HCT116 (cell line): ENCODE measurements at regions not wholly inside any gene's neighbourhood (a gene's known extent, or its start where the extent isn't known, plus 50 kb on each side); places are given as distances from the start of the nearest gene placed in this dataset.

Experiments used
- ATAC-seq: fragments of 200-7000 bp; cut with Tn5 transposase; 2 replicates; pipeline ENCODE4 v1.9.1; 2020; ENCODE audit warnings: mild to moderate bottlenecking, moderate library complexity
- BruUV-seq: library from RNA; stranded (reverse); fragments of 400-500 nt; replicated peaks from 2 replicates; lab custom pipeline; 2021; lab: Mats Ljungman, UMichigan
- CTCF ChIA-PET: fragments of 300-600 bp; sonication (Branson Sonifier 250); formaldehyde crosslinking; loops from one replicate; lab custom pipeline; 2021; ENCODE audit warnings: antibody characterized with exemption; lab: Charles Lee
- POLR2A ChIA-PET: fragments of 300-600, 350-600 bp; sonication (Branson Sonifier 250); formaldehyde crosslinking; loops from one replicate; lab custom pipeline; 2021; ENCODE audit warnings: antibody characterized with exemption; lab: Charles Lee
- RAD21 ChIA-PET, 2 experiments: fragments of 300-600 bp; sonication (Branson Sonifier 250); formaldehyde crosslinking; loops; one replicate each; lab custom pipeline; 2023; ENCODE audit warnings: low total read pairs in 2 of 2; ENCODE audit not compliant: uncharacterized antibody in 2 of 2, unreplicated experiment in 2 of 2, low non-redundant PET in 1 of 2; lab: Charles Lee
- DNase-seq: peaks from one replicate; pipeline ENCODE4 v3.0.0-alpha.2; 2010; ENCODE audit warnings: low read depth, low spot score
- H2AFZ ChIP-seq: fragments of 200-600 bp; shearing (Covaris generic), sonication (generic); 2 replicates; pipeline ENCODE4 v1.6.1; 2017; ENCODE audit warnings: low read depth, mixed run types, mixed read lengths, antibody characterized with exemption, low read length; ENCODE audit not compliant: poor library complexity, severe bottlenecking
- H3K27ac ChIP-seq: 2 replicates; pipeline ENCODE4 v1.5.1; 2012; ENCODE audit warnings: low read depth, low read length
- H3K27me3 ChIP-seq: fragments of 200-600 bp; sonication (generic); 2 replicates; pipeline ENCODE4 v1.6.1; 2016; ENCODE audit warnings: mixed run types, low read length, mixed read lengths; ENCODE audit not compliant: insufficient read depth
- H3K36me3 ChIP-seq, 2 experiments: fragments of 200-500 bp in 1 of 2; fragments of 200-600 bp in 1 of 2; sonication (Bioruptor generic) in 1 of 2; sonication (generic) in 1 of 2; 2 replicates each; pipeline versions ENCODE4 v1.5.1 to v1.6.1; 2014 to 2016; ENCODE audit warnings: low read length in 2 of 2, inconsistent platforms in 1 of 2, mixed read lengths in 1 of 2, mixed run types in 1 of 2; ENCODE audit not compliant: insufficient read depth in 2 of 2, control insufficient read depth in 1 of 2
- H3K4me1 ChIP-seq, 2 experiments: fragments of 200-600 bp in 1 of 2; sonication (generic) in 1 of 2; 2 replicates each; pipeline versions ENCODE4 v1.5.1 to v1.6.1; 2012 to 2017; ENCODE audit warnings: low read length in 2 of 2, inconsistent platforms in 1 of 2, mild to moderate bottlenecking in 1 of 2, mixed read lengths in 1 of 2, mixed run types in 1 of 2, moderate library complexity in 1 of 2; ENCODE audit not compliant: insufficient read depth in 2 of 2, control insufficient read depth in 1 of 2
- H3K4me2 ChIP-seq: fragments of 200-600 bp; sonication (generic); 2 replicates; pipeline ENCODE4 v1.6.1; 2017; ENCODE audit warnings: mixed run types, low read length, mixed read lengths
- H3K4me3 ChIP-seq, 2 experiments: fragments of 200-600 bp in 1 of 2; sonication (generic) in 1 of 2; replicated peaks in 1 of 2; 2 replicates each; pipeline ENCODE4 v1.5.1; 2011 to 2016; ENCODE audit warnings: low read length in 2 of 2, control low read depth in 1 of 2, low read depth in 1 of 2, mild to moderate bottlenecking in 1 of 2, mixed read lengths in 1 of 2, mixed run types in 1 of 2
- H3K79me2 ChIP-seq: fragments of 200-600 bp; sonication (generic); 2 replicates; pipeline ENCODE4 v1.6.1; 2017; ENCODE audit warnings: mild to moderate bottlenecking, mixed run types, low read length, moderate library complexity, mixed read lengths; ENCODE audit not compliant: insufficient read depth
- H3K9ac ChIP-seq: fragments of 200-600 bp; sonication (generic); 2 replicates; pipeline ENCODE4 v1.6.1; 2016; ENCODE audit warnings: low read length, mixed read lengths
- H3K9me2 ChIP-seq: fragments of 200-600 bp; sonication (generic), shearing (Covaris generic); 2 replicates; pipeline ENCODE4 v1.6.1; 2017; ENCODE audit warnings: mixed run types, mild to moderate bottlenecking, moderate library complexity; ENCODE audit not compliant: insufficient read depth
- H3K9me3 ChIP-seq, 2 experiments: fragments of 200-500 bp in 1 of 2; fragments of 200-600 bp in 1 of 2; sonication (Bioruptor generic) in 1 of 2; sonication (generic) in 1 of 2; 2 replicates each; pipeline ENCODE4 v1.6.1; 2014 to 2017; ENCODE audit warnings: low read length in 2 of 2, mixed read lengths in 2 of 2, inconsistent platforms in 1 of 2, low read depth in 1 of 2, mild to moderate bottlenecking in 1 of 2, mixed run types in 1 of 2, moderate library complexity in 1 of 2; ENCODE audit not compliant: control insufficient read depth in 1 of 2, insufficient read depth in 1 of 2
- H4K20me1 ChIP-seq: fragments of 200-600 bp; sonication (generic), shearing (Covaris generic); 2 replicates; pipeline ENCODE4 v1.6.1; 2017; ENCODE audit warnings: mixed run types, mild to moderate bottlenecking, moderate library complexity; ENCODE audit not compliant: insufficient read depth
- CEBPB ChIP-seq: IDR thresholded peaks from 2 replicates; pipeline ENCODE4 v1.6.1; 2012; ENCODE audit warnings: low read depth
- EZH2phosphoT487 ChIP-seq: fragments of 200-600 bp; IDR thresholded peaks from 2 replicates; pipeline ENCODE4 v1.6.1; 2018; ENCODE audit warnings: antibody characterized with exemption, borderline replicate concordance
- FOSL1 ChIP-seq: IDR thresholded peaks from 2 replicates; pipeline ENCODE4 v1.6.1; 2012; ENCODE audit warnings: low read depth
- JUND ChIP-seq: IDR thresholded peaks from 2 replicates; pipeline ENCODE4 v1.6.1; 2012
- POLR2A ChIP-seq: IDR thresholded peaks from 2 replicates; pipeline ENCODE4 v1.7.0; 2011; ENCODE audit warnings: borderline replicate concordance; ENCODE audit not compliant: insufficient read depth, insufficient read length; ENCODE audit errors: extremely low read depth
- POLR2AphosphoS5 ChIP-seq: IDR thresholded peaks from 2 replicates; pipeline ENCODE4 v1.6.1; 2011; ENCODE audit warnings: mild to moderate bottlenecking, low read depth, low read length, moderate library complexity
- SIN3A ChIP-seq: IDR thresholded peaks from 2 replicates; pipeline ENCODE4 v1.6.1; 2012; ENCODE audit warnings: low read depth
- SP1 ChIP-seq: IDR thresholded peaks from 2 replicates; pipeline ENCODE4 v1.6.1; 2012; ENCODE audit warnings: low read depth
- SRF ChIP-seq: IDR thresholded peaks from 2 replicates; pipeline ENCODE4 v1.6.1; 2012; ENCODE audit warnings: low read depth
- TCF7L2 ChIP-seq: IDR thresholded peaks from 2 replicates; pipeline ENCODE4 v1.7.0; 2011; ENCODE audit warnings: borderline replicate concordance, inconsistent platforms; ENCODE audit not compliant: insufficient read depth, insufficient read length; ENCODE audit errors: extremely low read depth
- YY1 ChIP-seq: IDR thresholded peaks from 2 replicates; pipeline ENCODE4 v1.6.1; 2011; ENCODE audit warnings: low read length, low read depth, moderate library complexity, mild to moderate bottlenecking; ENCODE audit not compliant: insufficient replicate concordance; ENCODE audit errors: extremely low read depth
- ZNF274 ChIP-seq: fragments of 200-500 bp; sonication (Bioruptor generic); IDR thresholded peaks from 2 replicates; pipeline ENCODE4 v1.6.1; 2014; ENCODE audit warnings: mild to moderate bottlenecking, low read depth, low read length, inconsistent platforms
- intact Hi-C: fragments of 100-400 bp; cut with micrococcal nuclease; formaldehyde crosslinking; loops from 2 replicates; pipeline ENCODE4 v1.10.0; 2022
- TF ChIP-seq, protein P1 (sequence below): IDR thresholded peaks from 2 replicates; pipeline ENCODE4 v1.6.1; 2012
- TF ChIP-seq, protein P2 (sequence below), 3 experiments: fragments of 200-600 bp in 1 of 3; sonication (generic) in 1 of 3; IDR thresholded peaks in 2 of 3; conservative IDR thresholded peaks in 1 of 3; 2 replicates each; pipeline ENCODE4 v1.5.1; 2012 to 2017; ENCODE audit warnings: low read depth in 2 of 3, low read length in 2 of 3, antibody characterized with exemption in 1 of 3, borderline replicate concordance in 1 of 3, control low read depth in 1 of 3, mild to moderate bottlenecking in 1 of 3, mixed read lengths in 1 of 3, mixed run types in 1 of 3, moderate library complexity in 1 of 3; ENCODE audit not compliant: insufficient read depth in 1 of 3
- TF ChIP-seq, protein P3 (sequence below): IDR thresholded peaks from 2 replicates; pipeline ENCODE4 v1.6.1; 2012

DNA sequence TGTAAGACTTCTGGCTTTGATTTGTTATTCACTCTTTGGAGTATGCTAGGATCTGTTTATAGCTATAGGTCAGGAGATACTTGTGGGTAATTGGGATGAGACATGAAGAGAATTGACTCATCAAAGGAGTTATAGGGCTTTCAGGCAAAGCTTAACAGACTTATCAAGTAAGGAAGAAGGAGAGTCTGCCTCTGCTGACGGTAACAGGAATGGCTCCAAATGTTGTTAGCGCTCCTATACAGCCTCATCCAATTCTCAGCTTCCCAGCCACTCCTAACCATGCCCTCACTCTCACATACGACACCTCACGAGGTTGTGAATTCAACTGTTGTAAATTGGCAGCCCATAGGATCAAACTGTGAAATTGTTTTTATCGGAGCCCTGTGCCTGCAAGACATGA is 140.5 kb downstream of the KCNA5 start:
- POLR2A ChIA-PET: no interaction called here
- DNase-seq (no peak), ATAC-seq (peak; percentile 67)
- no peak overlapping the region for H3K4me2 ChIP-seq
- H3K9ac ChIP-seq: no peak overlapping the region
- TF ChIP-seq, protein P1, sequence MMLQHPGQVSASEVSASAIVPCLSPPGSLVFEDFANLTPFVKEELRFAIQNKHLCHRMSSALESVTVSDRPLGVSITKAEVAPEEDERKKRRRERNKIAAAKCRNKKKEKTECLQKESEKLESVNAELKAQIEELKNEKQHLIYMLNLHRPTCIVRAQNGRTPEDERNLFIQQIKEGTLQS: no peak
- TF ChIP-seq YY1 (no peak), SIN3A (no peak), SRF (no peak), JUND (no peak)
- TF ChIP-seq, protein P2, sequence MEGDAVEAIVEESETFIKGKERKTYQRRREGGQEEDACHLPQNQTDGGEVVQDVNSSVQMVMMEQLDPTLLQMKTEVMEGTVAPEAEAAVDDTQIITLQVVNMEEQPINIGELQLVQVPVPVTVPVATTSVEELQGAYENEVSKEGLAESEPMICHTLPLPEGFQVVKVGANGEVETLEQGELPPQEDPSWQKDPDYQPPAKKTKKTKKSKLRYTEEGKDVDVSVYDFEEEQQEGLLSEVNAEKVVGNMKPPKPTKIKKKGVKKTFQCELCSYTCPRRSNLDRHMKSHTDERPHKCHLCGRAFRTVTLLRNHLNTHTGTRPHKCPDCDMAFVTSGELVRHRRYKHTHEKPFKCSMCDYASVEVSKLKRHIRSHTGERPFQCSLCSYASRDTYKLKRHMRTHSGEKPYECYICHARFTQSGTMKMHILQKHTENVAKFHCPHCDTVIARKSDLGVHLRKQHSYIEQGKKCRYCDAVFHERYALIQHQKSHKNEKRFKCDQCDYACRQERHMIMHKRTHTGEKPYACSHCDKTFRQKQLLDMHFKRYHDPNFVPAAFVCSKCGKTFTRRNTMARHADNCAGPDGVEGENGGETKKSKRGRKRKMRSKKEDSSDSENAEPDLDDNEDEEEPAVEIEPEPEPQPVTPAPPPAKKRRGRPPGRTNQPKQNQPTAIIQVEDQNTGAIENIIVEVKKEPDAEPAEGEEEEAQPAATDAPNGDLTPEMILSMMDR (IDR thresholded peaks at IDR 0.05 in 2 of 3, conservative IDR thresholded peaks at IDR 0.05 in 1 of 3; ENCODE audit: borderline replicate concordance in 1 of 3, insufficient read depth in 1 of 3, low read depth in 2 of 3, low read length in 2 of 3): 0 out of 6 replicates have a peak, but pooled peaks of 1 of the 3 experiments have one; percentile 18
- peaks cover 0 to 6% of the 10 kb centered on the region in 2 experiments; a peak in 2 of 4 replicates for H3K4me1 ChIP-seq
- H3K27ac ChIP-seq: no peak overlapping the region
- H3K9me3 ChIP-seq: no peaks in the 10 kb centered on the region
- no peaks in the 10 kb centered on the region for H4K20me1 ChIP-seq
- BruUV-seq: no TSS peak
- H3K79me2 ChIP-seq: no peaks in the 10 kb centered on the region
- CTCF ChIA-PET: no interaction called here
- no peaks in the 10 kb centered on the region for H3K27me3 ChIP-seq
- intact Hi-C loops: no loop called here
- no peak overlapping the region for H2AFZ ChIP-seq
- RAD21 ChIA-PET: no interaction called here
- no peaks in the 10 kb centered on the region for H3K9me2 ChIP-seq
- H3K36me3 ChIP-seq: no peaks in the 10 kb centered on the region
- no peak overlapping the region for H3K4me3 ChIP-seq

DNA sequence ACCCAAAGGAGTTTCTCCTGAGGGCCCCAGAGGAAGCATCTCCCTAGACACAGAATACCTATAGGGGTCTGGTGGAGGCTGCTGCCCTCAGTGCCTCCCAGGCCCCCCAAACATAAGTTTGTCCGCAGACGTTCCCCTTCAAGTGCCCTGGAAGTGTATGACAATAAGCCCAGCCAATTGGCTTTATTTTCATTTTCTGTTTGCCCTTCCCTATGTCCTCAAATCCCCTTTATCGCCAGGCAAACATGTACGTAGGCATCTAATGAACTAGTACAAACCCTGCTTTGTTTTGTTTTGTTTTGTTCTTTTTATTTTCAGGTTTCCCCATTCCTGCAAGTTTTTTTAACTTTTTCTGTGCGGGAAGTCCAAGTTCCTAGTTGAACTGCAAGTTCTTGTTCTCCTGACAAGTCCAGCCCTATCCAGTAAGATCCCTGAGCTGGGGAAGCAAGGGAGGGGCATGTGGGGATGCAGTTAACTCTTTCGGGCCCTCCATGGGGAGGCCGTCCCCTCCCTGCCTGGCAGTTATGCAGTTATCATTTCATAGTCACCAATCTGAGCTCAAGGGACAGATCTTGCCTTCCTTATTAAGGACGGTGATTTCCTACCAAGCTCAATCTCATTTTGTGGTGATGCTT is 141.9 kb downstream of the KCNA5 start:
- Histone ChIP-seq H3K4me1 (peaks cover 0 to 6% of the 10 kb centered on the region in 2 experiments; a peak in 2 of 4 replicates), H3K27me3 (no peaks in the 10 kb centered on the region), H2AFZ (no peak overlapping the region), H3K4me3 (no peak overlapping the region), H3K27ac (no peak overlapping the region), H3K79me2 (no peaks in the 10 kb centered on the region), H3K4me2 (no peak overlapping the region), H3K9me2 (no peaks in the 10 kb centered on the region), H4K20me1 (no peaks in the 10 kb centered on the region), H3K36me3 (no peaks in the 10 kb centered on the region), H3K9ac (no peak overlapping the region), H3K9me3 (no peaks in the 10 kb centered on the region)
- ATAC-seq (no peak), DNase-seq (no peak)
- intact Hi-C loops: no loop called here
- ChIA-PET CTCF (interaction anchor here (1.2 kb wide), 1 partner anchor 243 kb away, joined by 3 read pairs; no protein-coding TSS in a partner anchor), POLR2A (no interaction called here), RAD21 (no interaction called here)
- BruUV-seq: no TSS peak
- TF ChIP-seq ZNF274 (no peak), SRF (no peak), POLR2A (no peak), TCF7L2 (no peak), SP1 (no peak), EZH2phosphoT487 (no peak), JUND (no peak), SIN3A (no peak), CEBPB (no peak), POLR2AphosphoS5 (no peak), FOSL1 (no peak), YY1 (no peak)
- TF ChIP-seq, protein P3, sequence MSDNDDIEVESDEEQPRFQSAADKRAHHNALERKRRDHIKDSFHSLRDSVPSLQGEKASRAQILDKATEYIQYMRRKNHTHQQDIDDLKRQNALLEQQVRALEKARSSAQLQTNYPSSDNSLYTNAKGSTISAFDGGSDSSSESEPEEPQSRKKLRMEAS: no peak
- TF ChIP-seq, protein P2 (IDR thresholded peaks at IDR 0.05 in 2 of 3, conservative IDR thresholded peaks at IDR 0.05 in 1 of 3; ENCODE audit: borderline replicate concordance in 1 of 3, insufficient read depth in 1 of 3, low read depth in 2 of 3, low read length in 2 of 3): no peak
